ENCODE measurements at regions not wholly inside any gene's neighbourhood (a gene's known extent, or its start where the extent isn't known, plus 50 kb on each side); places are given as distances from the start of the nearest gene placed in this dataset.

DNA sequence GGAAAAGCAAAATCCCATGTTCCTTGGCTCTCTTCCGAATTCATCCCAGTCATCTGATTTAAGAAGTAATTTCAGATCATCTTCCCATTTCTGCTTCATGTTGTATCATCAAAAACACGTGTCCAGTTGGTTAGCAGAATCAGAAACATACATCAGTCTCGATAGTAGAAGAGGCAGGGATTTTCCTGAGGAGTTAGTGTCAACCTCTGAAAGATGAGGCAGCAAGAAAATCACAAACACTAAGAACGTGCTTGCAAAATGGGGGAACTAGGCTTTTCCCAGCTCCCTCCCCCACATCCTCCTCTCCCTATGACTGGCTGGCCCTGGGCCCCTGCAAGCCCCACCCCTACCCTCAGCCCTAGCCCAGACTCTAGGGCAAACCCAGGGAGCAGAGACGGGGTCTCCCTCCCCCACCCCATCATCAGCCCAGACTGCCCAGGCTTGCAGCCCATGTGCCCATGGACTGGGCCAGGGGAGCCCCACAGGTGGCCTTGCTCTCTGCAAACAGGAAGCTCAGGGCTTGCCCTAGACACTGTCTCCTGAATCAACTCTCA lies 161.0 kb upstream of the ID2 start:
- Histone ChIP-seq H4K20me1 (ENCODE audit: insufficient read depth) (no peaks in the 10 kb centered on the region), H2AFZ (no peak overlapping the region), H3K4me3 (no peak overlapping the region), H3K9me2 (ENCODE audit: insufficient read depth) (no peaks in the 10 kb centered on the region), H3K9ac (no peak overlapping the region), H3F3A (ENCODE audit: insufficient read depth) (no peaks in the 10 kb centered on the region), H3K36me3 (ENCODE audit: low read depth) (no peaks in the 10 kb centered on the region), H3K9me3 (ENCODE audit: low read depth) (no peaks in the 10 kb centered on the region), H3K4me1 (ENCODE audit: insufficient read depth) (no peaks in the 10 kb centered on the region), H3K27ac (no peak overlapping the region), H3K79me2 (ENCODE audit: insufficient read depth) (no peaks in the 10 kb centered on the region), H3K4me2 (ENCODE audit: unreplicated experiment) (no peak overlapping the region), H3K27me3 (replicated peaks; ENCODE audit: insufficient read depth) (no peaks in the 10 kb centered on the region; the same call in 1 of the 2 replicates)
- in situ Hi-C loops (cut with MboI), result no loop called here
- TF ChIP-seq EZH2 (IDR thresholded peaks at IDR 0.05; ENCODE audit: insufficient read depth, poor library complexity, severe bottlenecking) (no peak), EZH2phosphoT487 (IDR thresholded peaks at IDR 0.05; ENCODE audit: insufficient read depth, low read depth) (no peak)
- no peak for DNase-seq
- 19 to 26% methylated on average over 5 of the region's 5 CpGs for WGBS, 2 experiments (ENCODE audit: low coverage in 1 of 2, low lambda C conversion rate in 2 of 2, missing lambda C conversion rate in 2 of 2)

DNA sequence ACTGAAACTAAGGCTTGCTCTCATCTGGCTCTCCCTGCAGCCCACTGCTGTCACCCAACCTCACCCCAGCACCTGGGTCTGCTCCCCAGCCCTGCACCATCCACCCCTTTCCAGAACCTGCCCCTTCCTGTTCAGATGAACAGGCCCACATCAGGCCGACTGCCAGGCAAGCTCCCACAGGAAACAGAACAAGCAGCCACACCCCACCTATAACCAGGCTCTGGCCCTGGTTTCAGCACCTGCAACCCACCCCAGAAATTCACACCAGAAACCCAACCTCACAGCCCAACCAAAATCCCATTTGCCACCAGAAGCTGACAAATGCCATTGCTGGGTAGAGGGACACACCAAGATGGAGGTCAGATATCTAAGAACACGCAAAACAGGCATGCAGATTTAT lies 159.2 kb upstream of the ID2 start:
- Histone ChIP-seq H3K9me2 (ENCODE audit: insufficient read depth) (no peaks in the 10 kb centered on the region), H2AFZ (no peak overlapping the region), H3K27ac (no peak overlapping the region), H3K36me3 (ENCODE audit: low read depth) (no peaks in the 10 kb centered on the region), H3K4me1 (ENCODE audit: insufficient read depth) (no peaks in the 10 kb centered on the region), H3K27me3 (replicated peaks; ENCODE audit: insufficient read depth) (no peaks in the 10 kb centered on the region; the same call in 1 of the 2 replicates), H3K9me3 (ENCODE audit: low read depth) (no peaks in the 10 kb centered on the region), H3K4me2 (ENCODE audit: unreplicated experiment) (no peak overlapping the region), H3K4me3 (no peak overlapping the region), H3K79me2 (ENCODE audit: insufficient read depth) (no peaks in the 10 kb centered on the region), H3K9ac (no peak overlapping the region), H3F3A (ENCODE audit: insufficient read depth) (no peaks in the 10 kb centered on the region), H4K20me1 (ENCODE audit: insufficient read depth) (no peaks in the 10 kb centered on the region)
- in situ Hi-C loops (cut with MboI), result no loop called here
- DNase-seq, result no peak
- TF ChIP-seq EZH2phosphoT487 (IDR thresholded peaks at IDR 0.05; ENCODE audit: insufficient read depth, low read depth) (no peak), EZH2 (IDR thresholded peaks at IDR 0.05; ENCODE audit: insufficient read depth, poor library complexity, severe bottlenecking) (no peak)
- WGBS, 2 experiments (ENCODE audit: low coverage in 1 of 2, low lambda C conversion rate in 2 of 2, missing lambda C conversion rate in 2 of 2), result 91 to 92% methylated on average over 2 of the region's 2 CpGs

DNA sequence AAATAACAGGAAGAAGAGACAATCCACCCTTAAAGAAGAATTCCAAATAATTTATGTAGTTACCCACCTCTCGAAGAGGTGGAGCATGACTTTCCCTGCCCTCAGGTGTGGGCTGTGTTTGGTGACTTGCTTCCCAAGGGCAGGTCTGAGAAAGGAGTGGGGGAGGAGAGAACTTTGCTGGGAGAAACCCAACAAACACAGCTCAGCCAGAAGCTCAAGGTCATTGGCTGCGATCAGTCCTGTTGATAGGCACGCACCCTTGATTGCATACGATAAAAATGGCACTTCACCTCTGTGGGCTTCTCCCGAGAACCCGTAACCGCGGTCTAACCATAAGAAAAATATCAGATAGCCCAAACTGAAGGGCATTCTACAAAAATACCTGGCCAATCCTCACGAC lies 157.5 kb upstream of the ID2 start:
- no peak overlapping the region for H3K4me2 ChIP-seq (ENCODE audit: unreplicated experiment)
- in situ Hi-C loops (cut with MboI), result no loop called here
- no peak overlapping the region for H3K4me3 ChIP-seq

GRCh38 chr2:8524823-8525222 lies 157.0 kb upstream of the ID2 start:
- no peak overlapping the region for H2AFZ ChIP-seq
- H3K36me3 ChIP-seq (ENCODE audit: low read depth), result no peaks in the 10 kb centered on the region
- DNase-seq, result no peak
- no peak for TF ChIP-seq EZH2phosphoT487 (IDR thresholded peaks at IDR 0.05; ENCODE audit: insufficient read depth, low read depth)
- no peak for TF ChIP-seq EZH2 (IDR thresholded peaks at IDR 0.05; ENCODE audit: insufficient read depth, poor library complexity, severe bottlenecking)
- no peak overlapping the region for H3K9ac ChIP-seq
- no peaks in the 10 kb centered on the region for H4K20me1 ChIP-seq (ENCODE audit: insufficient read depth)
- no peaks in the 10 kb centered on the region for H3K79me2 ChIP-seq (ENCODE audit: insufficient read depth)
- no peaks in the 10 kb centered on the region for H3K9me2 ChIP-seq (ENCODE audit: insufficient read depth)
- H3K27me3 ChIP-seq (replicated peaks; ENCODE audit: insufficient read depth), result no peaks in the 10 kb centered on the region
- H3K4me1 ChIP-seq (ENCODE audit: insufficient read depth), result no peaks in the 10 kb centered on the region
- in situ Hi-C loops (cut with MboI), result no loop called here
- 92 to 95% methylated on average over 8 of the region's 8 CpGs for WGBS, 2 experiments (ENCODE audit: low coverage in 1 of 2, low lambda C conversion rate in 2 of 2, missing lambda C conversion rate in 2 of 2)
- H3K27ac ChIP-seq, result no peak overlapping the region
- no peak overlapping the region for H3K4me3 ChIP-seq
- H3K9me3 ChIP-seq (ENCODE audit: low read depth), result no peaks in the 10 kb centered on the region
- H3K4me2 ChIP-seq (ENCODE audit: unreplicated experiment), result no peak overlapping the region
- no peaks in the 10 kb centered on the region for H3F3A ChIP-seq (ENCODE audit: insufficient read depth)

More for the DNA sequence above, 157.5 kb upstream of the ID2 start:
- H3K9me2 ChIP-seq (ENCODE audit: insufficient read depth), result no peaks in the 10 kb centered on the region
- TF ChIP-seq EZH2 (IDR thresholded peaks at IDR 0.05; ENCODE audit: insufficient read depth, poor library complexity, severe bottlenecking), result no peak
- TF ChIP-seq EZH2phosphoT487 (IDR thresholded peaks at IDR 0.05; ENCODE audit: insufficient read depth, low read depth), result no peak
- H4K20me1 ChIP-seq (ENCODE audit: insufficient read depth), result no peaks in the 10 kb centered on the region
- no peak overlapping the region for H2AFZ ChIP-seq
- no peaks in the 10 kb centered on the region; the same call in 1 of the 2 replicates for H3K27me3 ChIP-seq (replicated peaks; ENCODE audit: insufficient read depth)
- WGBS, 2 experiments (ENCODE audit: low coverage in 1 of 2, low lambda C conversion rate in 2 of 2, missing lambda C conversion rate in 2 of 2), result 90% methylated on average over 9 of the region's 9 CpGs
- H3K9me3 ChIP-seq (ENCODE audit: low read depth), result no peaks in the 10 kb centered on the region
- no peak overlapping the region for H3K27ac ChIP-seq
- no peak for DNase-seq
- no peaks in the 10 kb centered on the region for H3K36me3 ChIP-seq (ENCODE audit: low read depth)
- H3K4me1 ChIP-seq (ENCODE audit: insufficient read depth), result no peaks in the 10 kb centered on the region
- no peaks in the 10 kb centered on the region for H3F3A ChIP-seq (ENCODE audit: insufficient read depth)
- no peak overlapping the region for H3K9ac ChIP-seq
- H3K79me2 ChIP-seq (ENCODE audit: insufficient read depth), result no peaks in the 10 kb centered on the region

- Histone ChIP-seq H3K9me2 (ENCODE audit: insufficient read depth) (no peaks in the 10 kb centered on the region), H3K9me3 (ENCODE audit: low read depth) (no peaks in the 10 kb centered on the region), H3K36me3 (ENCODE audit: low read depth) (no peaks in the 10 kb centered on the region), H3K9ac (no peak overlapping the region), H2AFZ (no peak overlapping the region), H4K20me1 (ENCODE audit: insufficient read depth) (no peaks in the 10 kb centered on the region), H3K4me1 (ENCODE audit: insufficient read depth) (no peaks in the 10 kb centered on the region), H3F3A (ENCODE audit: insufficient read depth) (no peaks in the 10 kb centered on the region), H3K27ac (no peak overlapping the region), H3K4me2 (ENCODE audit: unreplicated experiment) (no peak overlapping the region), H3K79me2 (ENCODE audit: insufficient read depth) (no peaks in the 10 kb centered on the region), H3K27me3 (replicated peaks; ENCODE audit: insufficient read depth) (no peaks in the 10 kb centered on the region), H3K4me3 (no peak overlapping the region)
- WGBS, 2 experiments (ENCODE audit: low coverage in 1 of 2, low lambda C conversion rate in 2 of 2, missing lambda C conversion rate in 2 of 2), result 89 to 95% methylated on average over 7 of the region's 7 CpGs
- TF ChIP-seq EZH2 (IDR thresholded peaks at IDR 0.05; ENCODE audit: insufficient read depth, poor library complexity, severe bottlenecking) (no peak), EZH2phosphoT487 (IDR thresholded peaks at IDR 0.05; ENCODE audit: insufficient read depth, low read depth) (no peak)
- no peak for DNase-seq
- in situ Hi-C loops (cut with MboI), result no loop called here
Observed at GRCh38 chr2:8525236-8525581, 156.6 kb upstream of the ID2 start.

Data from GM23248 (cell line).